ENCODE measurements at regions not wholly inside any gene's neighbourhood (a gene's known extent, or its start where the extent isn't known, plus 50 kb on each side); places are given as distances from the start of the nearest gene placed in this dataset.

GRCh38 chr3:64853456-64853855 is 165.7 kb upstream of the ADAMTS9 start:
- no peak for DNase-seq (ENCODE audit: insufficient read length, low spot score)
- no peak for FAIRE-seq
- no peak for TF ChIP-seq CTCF (IDR thresholded peaks at IDR 0.05; ENCODE audit: insufficient read depth, missing control alignments)

- FAIRE-seq (no peak), DNase-seq (ENCODE audit: insufficient read length, low spot score) (no peak)
- TF ChIP-seq CTCF (IDR thresholded peaks at IDR 0.05; ENCODE audit: insufficient read depth, missing control alignments) = no peak
Observed at GRCh38 chr3:64852738-64853137, 164.9 kb upstream of the ADAMTS9 start.

DNA sequence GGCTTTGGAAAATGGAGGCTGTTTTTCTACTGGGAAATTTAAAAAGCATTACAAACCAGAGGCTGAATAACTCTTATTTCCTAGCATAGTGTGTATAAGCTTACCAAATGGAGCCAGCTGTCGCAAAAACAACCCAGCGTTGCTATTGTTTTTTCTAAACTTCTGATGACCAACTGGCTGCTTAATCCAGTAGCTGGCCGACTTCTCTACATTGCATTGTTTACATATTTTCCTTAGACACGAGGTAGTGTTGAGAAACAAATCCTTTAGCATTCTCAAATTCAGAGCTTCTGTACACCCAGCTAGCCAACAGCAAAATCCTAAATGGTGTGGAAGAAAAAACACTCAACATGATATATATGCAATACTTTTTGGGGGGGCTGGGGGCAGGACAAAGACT is 161.0 kb upstream of the ADAMTS9 start:
- DNase-seq (ENCODE audit: insufficient read length, low spot score) (no peak), FAIRE-seq (no peak)
- no peak for TF ChIP-seq CTCF (IDR thresholded peaks at IDR 0.05; ENCODE audit: insufficient read depth, missing control alignments)

- DNase-seq (ENCODE audit: insufficient read length, low spot score) (no peak), FAIRE-seq (no peak)
- no peak for TF ChIP-seq CTCF (IDR thresholded peaks at IDR 0.05; ENCODE audit: insufficient read depth, missing control alignments)
Observed at GRCh38 chr3:64848127-64848800, 160.5 kb upstream of the ADAMTS9 start.

DNA sequence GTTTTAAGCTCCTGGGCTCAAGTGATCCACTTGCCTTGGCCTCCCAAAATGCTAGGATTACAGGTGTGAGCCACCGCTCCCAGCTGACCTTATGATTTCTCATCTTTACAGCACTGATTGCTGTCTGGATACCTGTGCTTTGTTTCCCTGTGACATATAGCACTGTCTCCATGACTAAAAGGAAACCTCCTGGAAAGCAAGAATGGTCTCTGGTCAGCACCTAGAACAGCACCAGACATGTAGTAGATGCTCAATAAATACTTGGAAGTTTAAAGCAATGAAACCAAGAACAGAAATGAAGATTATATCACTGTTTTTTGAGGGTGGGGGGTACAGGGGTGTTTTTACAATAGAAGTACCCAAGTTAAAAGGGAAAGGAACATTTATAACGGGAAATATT is 156.8 kb upstream of the ADAMTS9 start:
- no peak for TF ChIP-seq CTCF (IDR thresholded peaks at IDR 0.05; ENCODE audit: insufficient read depth, missing control alignments)
- FAIRE-seq (no peak), DNase-seq (ENCODE audit: insufficient read length, low spot score) (no peak)

GRCh38 chr3:64837986-64838735 is 150.4 kb upstream of the ADAMTS9 start:
- no peak for FAIRE-seq
- DNase-seq (ENCODE audit: insufficient read length, low spot score) = no peak
- TF ChIP-seq CTCF (IDR thresholded peaks at IDR 0.05; ENCODE audit: insufficient read depth, missing control alignments) = no peak

GRCh38 chr3:64837126-64837738 is 149.4 kb upstream of the ADAMTS9 start:
- FAIRE-seq (no peak), DNase-seq (ENCODE audit: insufficient read length, low spot score) (no peak)
- no peak for TF ChIP-seq CTCF (IDR thresholded peaks at IDR 0.05; ENCODE audit: insufficient read depth, missing control alignments)

Measured in D721Med (cell line).